HCT116 (cell line): ENCODE measurements at regions not wholly inside any gene's neighbourhood (a gene's known extent, or its start where the extent isn't known, plus 50 kb on each side); places are given as distances from the start of the nearest gene placed in this dataset.

Experiments used
- ATAC-seq: fragments of 200-7000 bp; cut with Tn5 transposase; 2 replicates; pipeline ENCODE4 v1.9.1; 2020; ENCODE audit warnings: mild to moderate bottlenecking, moderate library complexity
- BruUV-seq: library from RNA; stranded (reverse); fragments of 400-500 nt; replicated peaks from 2 replicates; lab custom pipeline; 2021; lab: Mats Ljungman, UMichigan
- CTCF ChIA-PET: fragments of 300-600 bp; sonication (Branson Sonifier 250); formaldehyde crosslinking; loops from one replicate; lab custom pipeline; 2021; ENCODE audit warnings: antibody characterized with exemption; lab: Charles Lee
- POLR2A ChIA-PET: fragments of 300-600, 350-600 bp; sonication (Branson Sonifier 250); formaldehyde crosslinking; loops from one replicate; lab custom pipeline; 2021; ENCODE audit warnings: antibody characterized with exemption; lab: Charles Lee
- RAD21 ChIA-PET, 2 experiments: fragments of 300-600 bp; sonication (Branson Sonifier 250); formaldehyde crosslinking; loops; one replicate each; lab custom pipeline; 2023; ENCODE audit warnings: low total read pairs in 2 of 2; ENCODE audit not compliant: uncharacterized antibody in 2 of 2, unreplicated experiment in 2 of 2, low non-redundant PET in 1 of 2; lab: Charles Lee
- DNase-seq: peaks from one replicate; pipeline ENCODE4 v3.0.0-alpha.2; 2010; ENCODE audit warnings: low read depth, low spot score
- H2AFZ ChIP-seq: fragments of 200-600 bp; shearing (Covaris generic), sonication (generic); 2 replicates; pipeline ENCODE4 v1.6.1; 2017; ENCODE audit warnings: low read depth, mixed run types, mixed read lengths, antibody characterized with exemption, low read length; ENCODE audit not compliant: poor library complexity, severe bottlenecking
- H3K27ac ChIP-seq: 2 replicates; pipeline ENCODE4 v1.5.1; 2012; ENCODE audit warnings: low read depth, low read length
- H3K27me3 ChIP-seq: fragments of 200-600 bp; sonication (generic); 2 replicates; pipeline ENCODE4 v1.6.1; 2016; ENCODE audit warnings: mixed run types, low read length, mixed read lengths; ENCODE audit not compliant: insufficient read depth
- H3K36me3 ChIP-seq, 2 experiments: fragments of 200-500 bp in 1 of 2; fragments of 200-600 bp in 1 of 2; sonication (Bioruptor generic) in 1 of 2; sonication (generic) in 1 of 2; 2 replicates each; pipeline versions ENCODE4 v1.5.1 to v1.6.1; 2014 to 2016; ENCODE audit warnings: low read length in 2 of 2, inconsistent platforms in 1 of 2, mixed read lengths in 1 of 2, mixed run types in 1 of 2; ENCODE audit not compliant: insufficient read depth in 2 of 2, control insufficient read depth in 1 of 2
- H3K4me1 ChIP-seq, 2 experiments: fragments of 200-600 bp in 1 of 2; sonication (generic) in 1 of 2; 2 replicates each; pipeline versions ENCODE4 v1.5.1 to v1.6.1; 2012 to 2017; ENCODE audit warnings: low read length in 2 of 2, inconsistent platforms in 1 of 2, mild to moderate bottlenecking in 1 of 2, mixed read lengths in 1 of 2, mixed run types in 1 of 2, moderate library complexity in 1 of 2; ENCODE audit not compliant: insufficient read depth in 2 of 2, control insufficient read depth in 1 of 2
- H3K4me2 ChIP-seq: fragments of 200-600 bp; sonication (generic); 2 replicates; pipeline ENCODE4 v1.6.1; 2017; ENCODE audit warnings: mixed run types, low read length, mixed read lengths
- H3K4me3 ChIP-seq, 2 experiments: fragments of 200-600 bp in 1 of 2; sonication (generic) in 1 of 2; replicated peaks in 1 of 2; 2 replicates each; pipeline ENCODE4 v1.5.1; 2011 to 2016; ENCODE audit warnings: low read length in 2 of 2, control low read depth in 1 of 2, low read depth in 1 of 2, mild to moderate bottlenecking in 1 of 2, mixed read lengths in 1 of 2, mixed run types in 1 of 2
- H3K79me2 ChIP-seq: fragments of 200-600 bp; sonication (generic); 2 replicates; pipeline ENCODE4 v1.6.1; 2017; ENCODE audit warnings: mild to moderate bottlenecking, mixed run types, low read length, moderate library complexity, mixed read lengths; ENCODE audit not compliant: insufficient read depth
- H3K9ac ChIP-seq: fragments of 200-600 bp; sonication (generic); 2 replicates; pipeline ENCODE4 v1.6.1; 2016; ENCODE audit warnings: low read length, mixed read lengths
- H3K9me2 ChIP-seq: fragments of 200-600 bp; sonication (generic), shearing (Covaris generic); 2 replicates; pipeline ENCODE4 v1.6.1; 2017; ENCODE audit warnings: mixed run types, mild to moderate bottlenecking, moderate library complexity; ENCODE audit not compliant: insufficient read depth
- H3K9me3 ChIP-seq, 2 experiments: fragments of 200-500 bp in 1 of 2; fragments of 200-600 bp in 1 of 2; sonication (Bioruptor generic) in 1 of 2; sonication (generic) in 1 of 2; 2 replicates each; pipeline ENCODE4 v1.6.1; 2014 to 2017; ENCODE audit warnings: low read length in 2 of 2, mixed read lengths in 2 of 2, inconsistent platforms in 1 of 2, low read depth in 1 of 2, mild to moderate bottlenecking in 1 of 2, mixed run types in 1 of 2, moderate library complexity in 1 of 2; ENCODE audit not compliant: control insufficient read depth in 1 of 2, insufficient read depth in 1 of 2
- H4K20me1 ChIP-seq: fragments of 200-600 bp; sonication (generic), shearing (Covaris generic); 2 replicates; pipeline ENCODE4 v1.6.1; 2017; ENCODE audit warnings: mixed run types, mild to moderate bottlenecking, moderate library complexity; ENCODE audit not compliant: insufficient read depth
- CEBPB ChIP-seq: IDR thresholded peaks from 2 replicates; pipeline ENCODE4 v1.6.1; 2012; ENCODE audit warnings: low read depth
- EGR1 ChIP-seq: IDR thresholded peaks from 2 replicates; pipeline ENCODE4 v1.6.1; 2012; ENCODE audit warnings: low read depth
- ELF1 ChIP-seq: IDR thresholded peaks from 2 replicates; pipeline ENCODE4 v1.6.1; 2012; ENCODE audit warnings: low read depth, borderline replicate concordance
- FOSL1 ChIP-seq: IDR thresholded peaks from 2 replicates; pipeline ENCODE4 v1.6.1; 2012; ENCODE audit warnings: low read depth
- JUND ChIP-seq: IDR thresholded peaks from 2 replicates; pipeline ENCODE4 v1.6.1; 2012
- MAX ChIP-seq: IDR thresholded peaks from 2 replicates; pipeline ENCODE4 v1.6.1; 2012
- POLR2A ChIP-seq: IDR thresholded peaks from 2 replicates; pipeline ENCODE4 v1.7.0; 2011; ENCODE audit warnings: borderline replicate concordance; ENCODE audit not compliant: insufficient read depth, insufficient read length; ENCODE audit errors: extremely low read depth
- POLR2AphosphoS5 ChIP-seq: IDR thresholded peaks from 2 replicates; pipeline ENCODE4 v1.6.1; 2011; ENCODE audit warnings: mild to moderate bottlenecking, low read depth, low read length, moderate library complexity
- RAD21 ChIP-seq: IDR thresholded peaks from 2 replicates; pipeline ENCODE4 v1.6.1; 2012; ENCODE audit warnings: low read depth, mild to moderate bottlenecking
- SIN3A ChIP-seq: IDR thresholded peaks from 2 replicates; pipeline ENCODE4 v1.6.1; 2012; ENCODE audit warnings: low read depth
- SP1 ChIP-seq: IDR thresholded peaks from 2 replicates; pipeline ENCODE4 v1.6.1; 2012; ENCODE audit warnings: low read depth
- SRF ChIP-seq: IDR thresholded peaks from 2 replicates; pipeline ENCODE4 v1.6.1; 2012; ENCODE audit warnings: low read depth
- ZFX ChIP-seq: fragments of 450-650 bp; IDR thresholded peaks from 2 replicates; pipeline ENCODE4 v1.6.1; 2017
- ZNF274 ChIP-seq: fragments of 200-500 bp; sonication (Bioruptor generic); IDR thresholded peaks from 2 replicates; pipeline ENCODE4 v1.6.1; 2014; ENCODE audit warnings: mild to moderate bottlenecking, low read depth, low read length, inconsistent platforms
- intact Hi-C: fragments of 100-400 bp; cut with micrococcal nuclease; formaldehyde crosslinking; loops from 2 replicates; pipeline ENCODE4 v1.10.0; 2022

DNA sequence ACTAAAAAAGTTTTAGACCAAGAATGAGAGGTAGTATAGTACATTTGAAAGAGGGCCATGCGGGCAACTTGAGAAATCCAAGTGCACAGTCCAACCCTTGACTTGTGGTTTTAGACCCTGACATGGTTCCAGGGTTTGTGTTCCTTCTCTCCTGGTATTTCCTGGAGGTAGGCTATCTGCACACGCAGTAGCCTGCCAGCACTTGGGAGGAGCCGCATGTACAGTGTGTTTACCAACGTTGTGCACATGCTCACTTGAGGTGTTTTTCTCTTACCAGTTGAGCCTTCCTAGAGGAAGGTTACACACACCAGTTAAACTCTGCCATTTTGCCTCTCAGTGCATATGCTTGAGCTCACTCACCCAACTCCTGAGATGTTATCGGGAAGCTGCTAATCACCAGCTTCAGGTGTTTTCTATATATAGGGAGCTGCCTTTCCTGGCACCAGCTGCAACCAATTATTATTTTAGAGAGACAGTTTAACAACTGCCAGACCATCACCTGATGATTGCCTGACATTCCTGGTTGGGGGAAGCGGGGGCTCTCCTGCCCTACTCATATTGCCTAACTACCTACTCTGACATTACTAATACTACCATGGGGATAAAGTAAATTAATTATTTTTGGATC lies 593.4 kb upstream of the TUSC1 start:
- RAD21 ChIA-PET: no interaction called here
- Histone ChIP-seq H3K79me2 (no peaks in the 10 kb centered on the region), H3K4me3 (no peak overlapping the region), H3K9me2 (no peaks in the 10 kb centered on the region), H3K27me3 (no peaks in the 10 kb centered on the region), H2AFZ (no peak overlapping the region), H3K9me3 (peaks cover 4 to 8% of the 10 kb centered on the region in 2 experiments; a peak in 2 of 4 replicates), H3K36me3 (no peaks in the 10 kb centered on the region), H4K20me1 (no peaks in the 10 kb centered on the region), H3K27ac (no peak overlapping the region), H3K4me1 (no peaks in the 10 kb centered on the region), H3K9ac (no peak overlapping the region), H3K4me2 (no peak overlapping the region)
- ATAC-seq (no peak), DNase-seq (no peak)
- POLR2A ChIA-PET: no interaction called here
- BruUV-seq: no TSS peak
- CTCF ChIA-PET: no interaction called here
- intact Hi-C loops: no loop called here
- no peak for TF ChIP-seq CEBPB
- no peak for TF ChIP-seq RAD21
- no peak for TF ChIP-seq SP1
- TF ChIP-seq EGR1: no peak
- TF ChIP-seq POLR2AphosphoS5: no peak
- TF ChIP-seq ELF1: no peak
- TF ChIP-seq POLR2A: no peak
- no peak for TF ChIP-seq ZFX
- no peak for TF ChIP-seq SRF
- no peak for TF ChIP-seq FOSL1
- no peak for TF ChIP-seq ZNF274
- no peak for TF ChIP-seq SIN3A
- TF ChIP-seq JUND: no peak

GRCh38 chr9:26266146-26266793 lies 588.0 kb upstream of the TUSC1 start:
- H3K27ac ChIP-seq: no peak overlapping the region
- H3K9me2 ChIP-seq: no peaks in the 10 kb centered on the region
- intact Hi-C loops: no loop called here
- no peaks in the 10 kb centered on the region for H3K27me3 ChIP-seq
- H2AFZ ChIP-seq: no peak overlapping the region
- ChIA-PET POLR2A (no interaction called here), CTCF (no interaction called here), RAD21 (no interaction called here)
- TF ChIP-seq ZNF274: no peak
- TF ChIP-seq FOSL1: no peak
- no peak for TF ChIP-seq RAD21
- TF ChIP-seq POLR2AphosphoS5: no peak
- no peak for TF ChIP-seq SP1
- TF ChIP-seq MAX: no peak
- H3K4me2 ChIP-seq: no peak overlapping the region
- no peaks in the 10 kb centered on the region for H3K4me1 ChIP-seq
- no peak for DNase-seq
- peaks cover 3 to 8% of the 10 kb centered on the region in 2 experiments; a peak in 2 of 4 replicates for H3K9me3 ChIP-seq
- H3K36me3 ChIP-seq: no peaks in the 10 kb centered on the region
- no peak overlapping the region for H3K9ac ChIP-seq
- H4K20me1 ChIP-seq: no peaks in the 10 kb centered on the region
- no peak overlapping the region for H3K4me3 ChIP-seq
- ATAC-seq: no peak
- BruUV-seq: no TSS peak
- no peaks in the 10 kb centered on the region for H3K79me2 ChIP-seq
